ENCODE measurements at regions not wholly inside any gene's neighbourhood (a gene's known extent, or its start where the extent isn't known, plus 50 kb on each side); places are given as distances from the start of the nearest gene placed in this dataset.

DNA sequence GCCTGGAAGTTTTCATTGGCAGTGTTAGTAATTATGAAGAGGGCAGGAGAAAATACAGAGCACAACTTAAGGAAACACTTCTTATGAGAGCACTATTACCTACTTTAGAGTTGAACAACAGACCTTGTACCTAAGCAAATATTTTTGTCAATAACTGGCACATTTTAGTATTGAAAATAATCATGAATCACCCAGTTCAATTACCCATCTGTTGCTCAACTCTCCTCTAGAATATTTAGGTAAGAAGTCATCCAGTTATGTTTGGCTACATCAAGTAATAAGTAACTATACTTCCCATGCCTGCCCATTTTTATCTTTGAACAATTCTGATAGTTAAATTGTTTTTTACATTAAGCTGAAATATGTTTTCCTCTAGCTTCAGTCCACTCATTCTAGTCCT is 893.4 kb downstream of the DIAPH3 start:
- Histone ChIP-seq H3K36me3 (no peaks in the 10 kb centered on the region), H3K4me3 (no peak overlapping the region), H3K4me1 (no peaks in the 10 kb centered on the region), H3K9me3 (no peaks in the 10 kb centered on the region), H3K27ac (no peak overlapping the region), H3K27me3 (no peaks in the 10 kb centered on the region)
- TF ChIP-seq POLR2A (IDR thresholded peaks at IDR 0.05), result no peak
- no peak for TF ChIP-seq CTCF (IDR thresholded peaks at IDR 0.05)
- DNase-seq, result no peak

DNA sequence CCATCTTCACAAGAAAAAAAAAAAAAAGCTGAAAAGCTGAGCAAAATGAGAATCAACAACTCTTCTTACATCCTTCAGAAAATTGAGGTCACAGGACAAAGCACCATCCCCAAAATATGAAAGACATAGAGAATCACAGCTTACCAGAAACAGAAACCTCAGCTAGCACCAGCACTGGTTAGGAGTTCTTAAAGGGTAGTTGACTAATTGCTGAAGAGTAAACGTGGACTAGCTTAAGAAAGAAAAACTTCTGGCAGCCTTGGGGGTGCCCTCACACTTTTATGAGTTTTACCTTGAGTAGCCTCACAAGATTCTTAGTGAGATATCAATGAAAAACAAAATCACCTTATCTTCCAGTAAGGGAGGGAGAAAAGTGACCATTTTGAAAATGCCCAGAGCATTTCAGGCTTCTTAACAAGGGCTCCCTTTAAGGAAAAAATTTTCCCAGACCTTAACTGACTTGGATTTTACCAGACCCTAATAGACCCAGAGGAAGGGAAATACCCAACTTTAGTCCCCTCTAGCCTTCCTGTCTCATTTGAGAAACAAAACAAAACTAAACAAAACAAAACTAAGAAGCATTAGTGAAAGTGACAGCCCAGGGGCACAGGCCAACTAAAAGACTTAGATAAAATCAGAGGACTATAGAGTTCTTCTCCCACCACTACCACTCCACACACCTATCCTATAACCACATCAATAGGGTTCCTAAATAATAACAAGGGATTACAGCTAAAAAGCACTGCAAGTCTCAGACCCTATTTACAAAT is 888.6 kb downstream of the DIAPH3 start:
- TF ChIP-seq CTCF (IDR thresholded peaks at IDR 0.05), result no peak
- no peak for TF ChIP-seq POLR2A (IDR thresholded peaks at IDR 0.05)

DNA sequence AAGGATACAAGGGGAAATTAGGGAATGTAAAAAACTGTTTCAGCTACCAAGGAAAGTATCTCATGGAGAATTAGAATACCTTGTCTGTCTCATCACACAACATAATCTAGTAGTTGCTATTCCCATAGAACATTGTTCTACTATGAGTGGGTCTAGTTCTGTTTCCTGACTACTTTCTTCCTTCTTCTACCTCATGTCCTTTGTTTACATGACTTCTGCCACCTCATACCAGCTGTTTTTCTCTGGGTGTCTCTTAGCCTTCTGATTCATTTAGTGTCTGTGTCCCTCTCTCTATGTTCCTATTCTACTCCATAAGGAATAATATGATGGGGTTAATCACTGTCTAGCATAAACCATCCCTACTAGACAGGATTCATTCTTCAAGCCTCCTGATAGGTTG is 887.3 kb downstream of the DIAPH3 start:
- Histone ChIP-seq H3K9me3 (no peaks in the 10 kb centered on the region), H3K27ac (no peak overlapping the region), H3K4me3 (no peak overlapping the region), H3K4me1 (no peaks in the 10 kb centered on the region), H3K27me3 (no peaks in the 10 kb centered on the region), H3K36me3 (no peaks in the 10 kb centered on the region)
- no peak for TF ChIP-seq POLR2A (IDR thresholded peaks at IDR 0.05)
- no peak for DNase-seq

More for the DNA sequence above, 888.6 kb downstream of the DIAPH3 start:
- DNase-seq, result no peak
- Histone ChIP-seq H3K4me1 (no peaks in the 10 kb centered on the region), H3K27me3 (no peaks in the 10 kb centered on the region), H3K36me3 (no peaks in the 10 kb centered on the region), H3K4me3 (no peak overlapping the region), H3K27ac (no peak overlapping the region), H3K9me3 (no peaks in the 10 kb centered on the region)

DNA sequence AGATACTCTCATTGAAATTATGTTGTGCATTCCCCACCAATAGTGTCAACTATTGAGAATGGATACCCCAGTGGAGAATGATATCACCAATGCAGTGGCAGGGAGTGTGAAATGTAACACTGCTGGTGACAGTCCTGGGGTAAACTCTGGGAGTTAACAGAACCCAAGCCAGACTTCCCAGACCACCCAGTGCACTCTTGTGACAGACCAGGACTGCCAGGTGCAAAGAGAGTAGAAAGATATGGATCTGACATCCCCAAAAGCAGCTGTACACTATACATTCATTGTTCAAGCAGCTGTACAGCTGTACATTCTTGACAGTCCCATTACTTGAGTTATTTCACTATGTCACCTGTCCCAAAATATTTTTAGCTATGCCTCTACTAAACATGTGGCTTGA is 886.6 kb downstream of the DIAPH3 start:
- H3K4me3 ChIP-seq, result no peak overlapping the region
- no peaks in the 10 kb centered on the region for H3K36me3 ChIP-seq
- H3K9me3 ChIP-seq, result no peaks in the 10 kb centered on the region
- no peak for DNase-seq
- TF ChIP-seq POLR2A (IDR thresholded peaks at IDR 0.05), result no peak
- TF ChIP-seq CTCF (IDR thresholded peaks at IDR 0.05), result no peak
- H3K4me1 ChIP-seq, result no peaks in the 10 kb centered on the region
- no peak overlapping the region for H3K27ac ChIP-seq
- no peaks in the 10 kb centered on the region for H3K27me3 ChIP-seq

DNA sequence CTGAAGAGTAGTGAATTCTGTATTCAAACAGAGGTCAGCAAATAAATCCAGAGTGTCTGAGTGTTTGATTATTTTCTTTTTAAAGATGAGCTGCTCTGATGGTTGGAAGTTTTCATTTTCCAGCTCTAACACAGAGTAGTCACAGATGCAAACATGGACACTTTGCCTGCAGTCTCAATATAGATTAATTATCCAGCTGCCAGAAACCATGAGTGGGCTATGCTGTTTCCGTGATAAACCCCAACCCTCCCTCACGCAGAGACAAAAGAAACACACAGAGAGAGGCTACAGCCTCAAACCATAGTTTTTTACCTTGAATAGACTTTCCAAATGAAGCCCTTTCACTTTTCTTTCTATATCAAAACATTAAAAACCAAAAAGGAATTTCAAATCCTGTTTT is 884.7 kb downstream of the DIAPH3 start:
- H3K4me1 ChIP-seq, result no peaks in the 10 kb centered on the region
- H3K27me3 ChIP-seq, result no peaks in the 10 kb centered on the region
- H3K36me3 ChIP-seq, result no peaks in the 10 kb centered on the region
- no peak for DNase-seq
- no peak overlapping the region for H3K27ac ChIP-seq
- no peak overlapping the region for H3K4me3 ChIP-seq
- H3K9me3 ChIP-seq, result no peaks in the 10 kb centered on the region
- TF ChIP-seq CTCF (IDR thresholded peaks at IDR 0.05) (no peak), POLR2A (IDR thresholded peaks at IDR 0.05) (no peak)

- no peak overlapping the region for H3K27ac ChIP-seq
- TF ChIP-seq POLR2A (IDR thresholded peaks at IDR 0.05) (no peak), CTCF (IDR thresholded peaks at IDR 0.05) (no peak)
Observed at GRCh38 chr13:59279576-59279975, 884.2 kb downstream of the DIAPH3 start.

More at GRCh38 chr13:59279576-59279975, 884.2 kb downstream of the DIAPH3 start:
- H3K9me3 ChIP-seq, result no peaks in the 10 kb centered on the region
- no peak overlapping the region for H3K4me3 ChIP-seq
- no peaks in the 10 kb centered on the region for H3K36me3 ChIP-seq
- H3K27me3 ChIP-seq, result no peaks in the 10 kb centered on the region
- H3K4me1 ChIP-seq, result no peaks in the 10 kb centered on the region
- no peak for DNase-seq

Data from Peyer's patch (tissue), 4 donors.